Hematopoietic multipotent progenitor cell treated with erythropoietin and hydrocortisone succinate and interleukin-3 and kit ligand, for 17 days (in vitro differentiated cells): ENCODE measurements at regions not wholly inside any gene's neighbourhood (a gene's known extent, or its start where the extent isn't known, plus 50 kb on each side); places are given as distances from the start of the nearest gene placed in this dataset.
"Not testable (repeated sequence)": the region's sequence is repeated elsewhere in the genome, so short reads cannot be mapped to it uniquely, and the experiment has no call there.

Experiments
- DNase-seq: peaks from one replicate; pipeline ENCODE4 v3.0.0-alpha.2; 2015; ENCODE audit warnings: low spot score

DNA sequence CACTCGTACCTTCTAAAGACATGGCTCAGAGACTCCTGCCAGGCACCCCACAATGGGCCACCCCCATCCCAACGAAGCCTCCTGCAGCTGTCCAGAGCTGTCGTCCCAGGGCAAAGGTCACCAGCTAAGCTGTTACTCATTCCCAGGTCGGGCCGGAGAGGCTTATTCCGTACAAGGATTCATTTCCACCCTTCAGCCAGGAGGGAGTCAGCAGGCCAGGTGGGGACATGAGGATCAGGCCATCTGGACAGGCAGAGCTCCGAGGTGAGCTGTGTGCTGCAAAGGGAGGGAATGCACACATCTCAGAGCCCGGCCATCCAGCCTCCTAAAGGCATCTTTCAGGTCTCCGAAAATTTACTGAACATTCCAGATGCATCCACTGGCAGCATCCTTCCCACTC, 63.9 kb upstream of the NANOS1 start:
- DNase-seq, result no peak

DNA sequence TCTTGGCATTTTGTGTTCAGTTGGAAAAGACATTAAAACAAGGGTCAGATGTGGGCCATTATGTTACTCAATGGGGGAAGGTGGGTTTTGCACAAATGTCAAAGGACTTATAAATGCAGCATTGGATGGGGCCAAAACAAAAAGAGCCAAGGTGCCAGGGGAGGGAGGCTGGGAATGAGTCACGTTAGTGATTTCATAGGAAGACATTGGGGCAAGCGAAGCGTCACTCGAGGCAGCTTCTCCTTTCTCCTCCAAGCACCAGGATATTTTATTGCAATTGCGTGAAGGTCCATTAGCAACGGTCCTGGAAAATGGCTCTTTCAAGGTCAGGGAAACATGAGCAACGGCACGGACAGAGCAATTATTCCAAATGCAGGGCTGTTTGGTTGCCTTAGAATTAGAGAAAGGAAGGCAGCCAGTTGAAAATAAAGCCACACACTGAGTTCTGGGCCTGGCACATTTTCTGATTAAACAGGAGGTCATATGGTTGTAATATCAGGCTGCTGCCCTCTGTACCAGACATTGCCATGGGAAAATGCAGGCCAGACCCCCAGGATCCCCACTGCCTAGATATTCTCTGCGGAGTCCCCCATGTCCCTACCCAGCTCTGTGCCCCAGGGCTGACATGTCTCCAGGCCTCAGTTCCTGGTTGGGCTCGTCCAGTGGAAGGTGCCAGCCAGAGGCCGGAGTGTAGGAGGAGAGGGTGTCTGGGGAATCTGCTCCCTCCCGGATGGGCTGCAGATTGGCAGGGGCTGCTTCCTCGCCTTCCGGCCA, 63.3 kb upstream of the NANOS1 start:
- no peak for DNase-seq

DNA sequence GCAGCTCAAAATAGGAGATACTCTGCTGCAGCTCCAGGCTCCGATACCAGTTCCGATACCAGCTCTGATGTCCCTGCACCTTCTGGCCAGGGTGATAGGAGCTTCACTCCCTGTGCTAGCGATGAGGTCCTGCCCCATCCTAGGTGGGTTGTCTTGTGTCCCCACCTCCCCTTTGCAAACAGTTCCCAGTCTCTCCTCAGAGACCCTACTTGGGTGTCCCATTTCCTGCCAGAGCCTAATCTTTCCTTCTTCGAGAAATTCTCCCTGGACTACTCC, 62.7 kb upstream of the NANOS1 start:
- DNase-seq, result no peak

DNA sequence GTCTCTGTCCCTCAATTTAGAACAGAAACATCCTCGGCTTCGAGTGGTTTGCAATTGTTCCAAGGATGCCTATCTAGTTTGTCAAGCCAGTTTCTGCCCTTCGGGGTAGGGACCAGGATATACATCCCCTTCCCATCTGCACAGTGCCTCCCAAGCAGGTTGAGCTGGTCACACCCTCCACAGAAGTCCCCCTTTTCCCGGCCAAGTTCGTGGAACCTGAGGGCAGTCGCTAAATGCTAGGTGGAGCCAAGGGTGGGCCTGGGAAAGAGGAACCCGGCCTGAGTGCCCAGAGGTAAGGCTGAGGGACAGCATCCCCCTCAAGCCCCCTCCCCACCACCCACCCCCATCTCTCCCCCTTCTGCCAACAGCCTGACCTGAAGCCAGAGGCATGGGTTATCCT, 62.4 kb upstream of the NANOS1 start:
- no peak for DNase-seq

DNA sequence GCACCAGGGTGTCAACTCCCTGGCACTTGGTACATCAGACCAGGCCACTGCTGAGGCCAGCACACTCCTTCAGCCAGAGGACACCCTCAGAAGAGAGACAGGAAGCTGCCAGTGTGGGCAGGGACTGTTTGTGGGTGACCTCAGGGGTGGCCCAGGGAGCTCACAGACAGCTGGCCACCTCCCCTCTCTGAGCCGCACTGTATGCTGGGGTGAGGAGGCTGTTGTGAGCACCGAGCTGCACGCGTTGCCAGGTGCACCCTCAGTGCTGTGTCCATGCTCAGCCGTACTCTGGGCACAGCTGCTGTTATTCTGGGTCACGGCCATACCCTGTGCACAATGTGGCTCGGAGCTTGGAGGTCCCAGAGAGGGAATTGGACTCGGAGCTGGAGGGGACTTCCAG, 61.5 kb upstream of the NANOS1 start:
- no peak for DNase-seq

DNA sequence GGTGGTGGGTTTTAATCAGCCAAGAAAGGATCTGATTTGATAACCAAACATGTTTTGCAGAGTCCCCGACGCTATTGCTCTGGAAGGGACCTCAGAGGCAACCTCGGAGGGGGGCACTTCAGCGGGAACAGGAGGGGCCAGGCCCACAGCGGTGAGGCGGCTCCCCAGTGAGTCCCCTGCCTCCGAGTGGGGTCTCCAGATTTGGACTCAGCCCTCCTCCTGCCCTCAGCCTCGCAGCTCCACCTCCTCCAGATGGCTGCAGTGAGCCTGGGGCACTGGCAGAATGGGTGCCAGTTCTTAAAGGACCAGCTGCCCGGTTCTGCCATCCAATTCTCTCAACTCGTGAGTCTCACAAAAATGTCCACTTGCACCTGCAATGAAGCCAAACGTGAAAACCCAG, 61.0 kb upstream of the NANOS1 start:
- no peak for DNase-seq

DNA sequence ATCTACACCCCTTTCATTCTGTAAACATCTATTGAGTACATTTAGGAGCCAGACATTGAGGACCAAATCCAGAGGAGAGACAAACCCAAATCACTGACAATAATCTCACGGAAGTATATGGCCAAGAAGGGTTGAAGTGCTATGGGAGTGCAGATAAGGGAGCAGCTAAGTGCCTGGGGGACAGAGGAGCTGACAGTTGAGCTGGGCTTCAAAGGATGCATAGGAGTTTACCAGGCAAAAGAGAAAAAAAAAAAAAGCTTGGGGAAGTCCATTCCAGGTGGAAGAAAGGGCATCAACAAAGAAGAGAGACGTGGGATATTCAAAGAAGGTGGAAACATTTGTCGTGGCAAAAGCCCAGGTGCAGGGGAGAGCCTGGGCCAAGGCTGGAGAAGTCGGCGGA, 60.5 kb upstream of the NANOS1 start:
- no peak for DNase-seq

DNA sequence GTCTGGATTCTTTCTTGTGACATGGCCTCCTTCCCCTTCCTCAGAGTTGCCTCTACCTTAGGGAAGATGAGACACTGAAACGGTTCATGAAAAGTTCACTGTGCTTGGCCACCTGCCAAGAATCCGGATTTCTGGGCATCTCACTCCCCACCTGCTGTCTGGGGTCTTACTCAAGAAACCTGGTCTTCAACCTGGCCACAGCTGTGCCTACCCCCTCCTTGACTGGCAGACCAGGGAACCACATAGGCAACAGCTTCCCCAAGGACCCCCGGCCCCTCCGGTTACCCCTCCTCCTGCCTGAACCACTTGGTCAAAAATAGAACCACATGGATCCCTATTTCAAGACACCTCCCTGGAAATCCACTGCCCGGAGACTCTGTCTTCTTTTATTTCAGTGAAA, 58.7 kb upstream of the NANOS1 start:
- DNase-seq, result no peak

DNA sequence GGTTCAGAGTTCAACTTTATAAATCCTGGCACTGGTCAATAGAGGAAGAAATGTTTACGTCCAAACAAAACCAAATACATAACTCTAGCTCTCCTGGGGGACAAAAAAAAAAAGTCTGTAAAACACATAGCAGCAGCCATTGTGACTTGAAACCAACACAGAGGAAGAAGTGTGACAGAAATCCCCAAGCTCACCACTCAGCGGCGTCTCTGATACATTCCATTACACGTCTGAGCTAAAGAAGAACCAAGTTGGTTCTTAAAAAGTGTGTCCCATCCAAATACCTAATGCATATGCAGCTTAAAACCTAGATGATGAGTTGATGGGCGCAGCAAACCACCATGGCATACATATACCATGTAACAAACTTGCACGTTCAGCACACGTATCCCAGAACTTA, 58.3 kb upstream of the NANOS1 start:
- DNase-seq, result no peak

DNA sequence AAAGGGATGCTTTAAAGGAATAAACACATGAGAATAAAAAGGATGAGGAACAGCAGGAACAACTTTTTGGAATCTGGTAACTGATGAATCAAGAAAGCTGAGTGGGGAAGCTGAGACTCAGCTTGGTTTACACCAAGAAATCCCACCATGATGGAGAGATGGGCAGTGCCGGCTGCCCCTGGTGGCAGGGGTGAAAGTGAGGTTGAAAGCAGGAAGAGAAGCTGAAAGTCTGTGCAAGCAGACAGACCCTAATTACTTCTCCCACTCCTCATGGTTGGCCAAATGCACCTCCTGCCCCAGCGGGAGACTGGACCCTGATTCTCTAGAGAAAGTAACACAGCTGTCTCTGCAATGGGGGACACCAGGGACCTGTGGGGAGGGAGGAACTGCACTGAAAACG, 57.6 kb upstream of the NANOS1 start:
- no peak for DNase-seq

DNA sequence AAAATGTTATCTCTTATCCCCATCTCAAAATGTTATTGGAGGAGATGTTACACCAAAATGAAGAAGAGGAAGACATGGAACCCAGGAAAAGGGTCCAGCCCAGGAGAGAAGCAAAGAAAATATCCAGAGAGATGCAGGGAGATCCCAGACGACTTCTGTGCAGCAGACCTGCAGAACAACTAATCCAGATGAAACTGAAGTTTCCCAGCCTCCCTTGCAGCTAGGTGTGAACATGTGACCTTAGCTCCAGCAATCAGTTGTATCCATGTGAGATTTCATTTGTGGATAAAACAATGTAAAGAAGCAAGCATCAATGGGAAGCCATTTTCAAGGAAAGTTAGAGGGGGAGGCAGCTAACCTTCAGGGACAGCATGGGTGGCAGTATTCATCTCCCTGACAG, 55.8 kb upstream of the NANOS1 start:
- DNase-seq, result no peak

DNA sequence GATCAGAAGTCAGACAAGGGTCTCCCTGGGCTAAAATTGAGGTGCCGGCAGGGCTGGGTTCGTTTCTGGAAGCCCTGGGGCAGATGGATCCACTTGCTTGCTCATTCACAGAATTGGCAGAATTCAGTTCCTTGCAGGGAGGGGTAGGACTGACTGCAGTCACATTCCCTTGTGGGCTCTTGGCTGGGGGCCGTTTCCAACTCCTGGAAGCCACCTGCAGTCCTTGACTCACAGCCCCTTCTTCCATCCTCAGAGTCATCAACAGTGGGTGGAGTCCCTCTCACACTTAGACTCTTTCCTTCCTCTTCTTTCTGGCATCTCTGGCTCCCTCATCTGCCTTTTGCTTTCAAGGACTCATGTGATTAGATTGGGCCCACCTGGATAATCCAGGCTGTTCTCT, 54.6 kb upstream of the NANOS1 start:
- DNase-seq, result no peak

DNA sequence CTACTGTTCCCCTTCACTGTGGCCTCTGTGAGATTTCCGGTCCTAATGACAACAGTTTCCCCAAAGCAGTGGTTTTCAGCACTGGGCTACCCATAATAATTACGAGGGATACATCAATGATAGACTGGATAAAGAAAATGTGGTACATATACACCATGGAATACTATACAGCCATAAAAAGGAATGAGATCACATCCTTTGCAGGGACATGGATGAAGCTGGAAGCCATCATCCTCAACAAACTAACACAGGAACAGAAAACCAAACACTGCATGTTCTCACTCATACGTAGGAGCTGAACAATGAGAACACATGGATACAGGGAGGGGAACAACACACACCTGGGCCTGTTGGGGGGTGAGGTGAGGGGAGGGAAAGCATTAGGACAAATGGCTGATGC, 53.3 kb upstream of the NANOS1 start:
- not testable (repeated sequence) for DNase-seq

DNA sequence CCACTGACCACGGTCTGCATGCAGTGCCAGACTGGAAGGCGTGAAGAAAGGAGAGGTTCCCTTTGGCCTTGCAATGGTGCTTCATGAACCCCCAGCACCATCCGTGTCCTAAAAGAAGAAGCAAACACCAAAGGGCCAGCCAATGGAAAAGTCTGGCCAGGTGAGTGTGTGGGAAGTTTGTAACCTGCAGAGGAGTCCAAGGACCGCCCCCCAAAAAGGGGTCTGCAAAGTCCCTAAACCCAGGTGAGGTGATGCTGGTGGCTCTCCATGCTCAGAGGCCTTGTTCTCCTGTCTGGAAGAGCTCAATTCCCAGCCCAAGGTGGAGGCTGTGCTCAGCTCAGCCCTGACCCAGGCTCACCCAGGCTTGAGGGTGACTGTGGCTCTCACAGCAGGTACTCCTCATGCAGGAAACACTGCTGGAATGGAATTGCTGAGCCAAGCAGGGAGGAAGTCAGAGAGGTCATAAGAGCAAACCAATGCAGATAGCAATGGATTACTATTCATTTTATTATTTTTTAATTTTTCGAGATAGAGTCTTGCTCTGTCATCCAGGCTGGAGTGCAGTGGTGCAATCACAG, 52.4 kb upstream of the NANOS1 start:
- DNase-seq, result no peak

DNA sequence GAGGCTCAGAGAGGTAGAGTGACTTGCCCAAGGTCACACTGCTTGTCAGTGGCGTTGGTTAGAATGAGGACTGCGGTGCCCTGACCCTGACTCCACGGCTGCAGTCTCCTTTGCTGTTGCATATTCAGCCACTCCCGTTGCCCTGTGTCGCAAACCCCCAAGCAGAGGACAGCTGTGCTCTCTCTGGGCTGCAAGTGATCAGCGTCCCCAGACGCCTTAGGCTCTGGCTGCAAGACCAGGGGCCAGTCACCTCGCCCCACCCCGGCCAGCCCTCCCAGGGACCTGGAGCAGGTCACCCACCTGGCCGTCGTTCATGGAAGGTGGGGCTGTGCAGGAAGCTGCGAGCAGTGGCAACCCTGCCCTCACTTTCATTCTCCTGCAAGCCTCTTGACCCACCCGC, 51.7 kb upstream of the NANOS1 start:
- DNase-seq, result no peak

DNA sequence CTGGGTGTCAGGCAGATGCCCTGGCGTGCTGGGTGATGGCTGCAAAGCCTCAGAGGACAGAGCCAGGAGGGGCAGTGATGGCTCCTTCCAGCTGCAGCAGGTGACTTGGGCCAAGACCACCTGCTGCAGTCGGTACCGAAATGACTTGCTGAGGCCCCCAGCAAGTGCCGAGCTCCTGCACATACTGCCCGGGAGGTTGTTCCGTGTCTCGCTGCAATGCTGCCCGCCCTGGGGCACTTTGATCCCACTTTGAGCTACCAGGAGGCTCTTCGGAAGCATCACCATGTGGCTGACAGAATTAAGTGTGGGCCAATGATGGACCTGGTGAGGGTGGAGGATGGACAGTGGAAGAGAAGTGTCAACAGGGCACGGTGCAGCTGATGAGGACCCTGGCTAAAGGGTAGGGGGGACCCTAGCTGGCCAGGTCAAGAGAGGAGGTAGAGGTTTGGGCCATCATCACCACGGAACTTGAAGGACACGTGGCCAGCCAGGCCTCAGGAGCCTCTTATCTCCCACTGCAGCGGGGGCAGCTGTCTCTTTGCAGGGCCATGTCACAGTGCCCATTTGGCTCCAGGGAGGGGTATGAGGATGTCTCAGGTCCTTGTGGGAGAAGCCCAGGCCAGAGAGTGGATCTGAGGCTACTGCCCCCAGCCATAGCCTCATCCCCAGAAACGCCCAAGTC, 51.1 kb upstream of the NANOS1 start:
- no peak for DNase-seq

DNA sequence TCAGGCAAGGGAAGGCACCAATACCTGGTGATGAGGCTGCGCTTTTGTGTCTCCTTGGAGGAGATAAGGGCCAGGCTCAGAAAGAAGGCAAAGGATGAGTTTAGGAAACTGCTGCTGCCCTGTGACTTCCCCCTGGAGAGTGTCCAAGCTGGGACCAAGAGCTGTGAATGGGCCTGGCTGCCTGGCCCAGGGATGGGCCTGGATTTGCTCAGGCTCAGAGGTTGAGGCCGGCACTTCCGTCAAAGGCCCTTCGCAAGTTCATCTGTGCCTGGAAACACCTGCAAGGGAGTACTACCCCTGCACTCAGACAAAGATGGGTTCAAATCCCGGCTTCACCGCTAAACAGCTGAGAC, 50.5 kb upstream of the NANOS1 start:
- no peak for DNase-seq

DNA sequence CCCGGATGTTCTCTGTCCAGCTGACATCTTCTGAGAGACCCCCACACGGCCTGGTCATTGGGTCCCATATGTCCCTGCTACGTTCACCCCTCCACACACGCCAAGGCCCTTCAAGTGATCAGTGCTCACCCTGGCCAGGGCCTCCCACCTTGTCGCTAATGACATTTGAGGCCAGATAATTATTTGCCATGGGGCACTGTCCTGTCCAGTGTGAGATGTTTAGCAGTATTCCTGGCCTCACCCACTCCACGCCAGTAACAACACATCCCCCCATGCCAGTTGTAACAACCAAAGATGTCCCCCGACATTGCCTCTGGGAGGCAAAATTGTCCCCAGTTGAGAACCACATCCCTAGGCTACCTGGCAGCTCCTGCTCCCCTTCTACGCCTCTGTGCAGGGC, 49.9 kb upstream of the NANOS1 start:
- DNase-seq, result no peak
